ENCODE measurements at regions not wholly inside any gene's neighbourhood (a gene's known extent, or its start where the extent isn't known, plus 50 kb on each side); places are given as distances from the start of the nearest gene placed in this dataset.

GRCh38 chr14:24693353-24693737 is 59.4 kb upstream of the GZMB start:
- no peak for DNase-seq (ENCODE audit: low spot score)

GRCh38 chr14:24692382-24693352 is 58.7 kb upstream of the GZMB start:
- no peak for DNase-seq (ENCODE audit: low spot score)

- DNase-seq (ENCODE audit: low spot score): no peak
Observed at GRCh38 chr14:24690492-24690891, 56.5 kb upstream of the GZMB start.

- DNase-seq (ENCODE audit: low spot score): no peak
Observed at GRCh38 chr14:24688030-24688658, 54.2 kb upstream of the GZMB start.

Data from ureter (tissue), 1 donor.